ENCODE measurements at regions not wholly inside any gene's neighbourhood (a gene's known extent, or its start where the extent isn't known, plus 50 kb on each side); places are given as distances from the start of the nearest gene placed in this dataset.
"Not testable (repeated sequence)": the region's sequence is repeated elsewhere in the genome, so short reads cannot be mapped to it uniquely, and the experiment has no call there.

GRCh38 chr2:66264354-66264753, 170.6 kb upstream of the MEIS1 start:
- no peak for DNase-seq
- no peaks in the 10 kb centered on the region for H3K4me1 ChIP-seq
- no peaks in the 10 kb centered on the region for H3K9me3 ChIP-seq
- H3K4me3 ChIP-seq = no peak overlapping the region
- no peak overlapping the region for H3K27ac ChIP-seq
- H3K36me3 ChIP-seq = no peaks in the 10 kb centered on the region
- TF ChIP-seq CTCF (IDR thresholded peaks at IDR 0.05) (no peak), POLR2A (IDR thresholded peaks at IDR 0.05) (no peak)
- H3K27me3 ChIP-seq = no peaks in the 10 kb centered on the region

- no peak for DNase-seq
- no peak for TF ChIP-seq POLR2A (IDR thresholded peaks at IDR 0.05)
- TF ChIP-seq CTCF (IDR thresholded peaks at IDR 0.05) = no peak
- no peaks in the 10 kb centered on the region for H3K9me3 ChIP-seq
- no peak overlapping the region for H3K4me3 ChIP-seq
- H3K4me1 ChIP-seq = no peaks in the 10 kb centered on the region
- no peaks in the 10 kb centered on the region for H3K36me3 ChIP-seq
- H3K27me3 ChIP-seq = no peaks in the 10 kb centered on the region
- no peak overlapping the region for H3K27ac ChIP-seq
Measured at GRCh38 chr2:66255867-66256266, 179.1 kb upstream of the MEIS1 start.

GRCh38 chr2:66255136-66255535, 179.8 kb upstream of the MEIS1 start:
- no peak for DNase-seq
- no peak overlapping the region for H3K4me3 ChIP-seq
- H3K27me3 ChIP-seq = no peaks in the 10 kb centered on the region
- no peaks in the 10 kb centered on the region for H3K36me3 ChIP-seq
- TF ChIP-seq POLR2A (IDR thresholded peaks at IDR 0.05) (no peak), CTCF (IDR thresholded peaks at IDR 0.05) (no peak)
- H3K4me1 ChIP-seq = no peaks in the 10 kb centered on the region
- H3K9me3 ChIP-seq = no peaks in the 10 kb centered on the region
- no peak overlapping the region for H3K27ac ChIP-seq

GRCh38 chr2:66253066-66253465, 181.9 kb upstream of the MEIS1 start:
- TF ChIP-seq CTCF (IDR thresholded peaks at IDR 0.05) = no peak
- TF ChIP-seq POLR2A (IDR thresholded peaks at IDR 0.05) = no peak
- no peaks in the 10 kb centered on the region for H3K27me3 ChIP-seq
- no peak for DNase-seq
- H3K4me1 ChIP-seq = no peaks in the 10 kb centered on the region
- no peak overlapping the region for H3K4me3 ChIP-seq
- H3K36me3 ChIP-seq = no peaks in the 10 kb centered on the region
- no peaks in the 10 kb centered on the region for H3K9me3 ChIP-seq
- no peak overlapping the region for H3K27ac ChIP-seq

- no peaks in the 10 kb centered on the region for H3K9me3 ChIP-seq
- DNase-seq = no peak
- no peaks in the 10 kb centered on the region for H3K27me3 ChIP-seq
- H3K36me3 ChIP-seq = no peaks in the 10 kb centered on the region
- H3K4me3 ChIP-seq = no peak overlapping the region
- TF ChIP-seq POLR2A (IDR thresholded peaks at IDR 0.05) (no peak), CTCF (IDR thresholded peaks at IDR 0.05) (no peak)
- no peak overlapping the region for H3K27ac ChIP-seq
- H3K4me1 ChIP-seq = no peaks in the 10 kb centered on the region
Measured at GRCh38 chr2:66252109-66252508, 182.8 kb upstream of the MEIS1 start.

GRCh38 chr2:66251573-66251972, 183.4 kb upstream of the MEIS1 start:
- Histone ChIP-seq H3K27ac (no peak overlapping the region), H3K4me3 (no peak overlapping the region), H3K4me1 (no peaks in the 10 kb centered on the region), H3K9me3 (no peaks in the 10 kb centered on the region), H3K36me3 (no peaks in the 10 kb centered on the region), H3K27me3 (no peaks in the 10 kb centered on the region)
- TF ChIP-seq POLR2A (IDR thresholded peaks at IDR 0.05) (no peak), CTCF (IDR thresholded peaks at IDR 0.05) (no peak)
- DNase-seq = no peak

GRCh38 chr2:66249089-66249488, 185.8 kb upstream of the MEIS1 start:
- not testable (repeated sequence) for H3K36me3 ChIP-seq, H3K4me3 ChIP-seq, H3K27me3 ChIP-seq, DNase-seq, H3K4me1 ChIP-seq, H3K9me3 ChIP-seq, H3K27ac ChIP-seq

GRCh38 chr2:66243809-66244208, 191.1 kb upstream of the MEIS1 start:
- not testable (repeated sequence) for H3K36me3 ChIP-seq, H3K27ac ChIP-seq, DNase-seq, H3K9me3 ChIP-seq, H3K27me3 ChIP-seq, H3K4me1 ChIP-seq, H3K4me3 ChIP-seq

GRCh38 chr2:66242888-66243287, 192.0 kb upstream of the MEIS1 start:
- H3K27me3 ChIP-seq, H3K4me1 ChIP-seq, DNase-seq, H3K4me3 ChIP-seq, H3K36me3 ChIP-seq, H3K9me3 ChIP-seq, H3K27ac ChIP-seq: not testable (repeated sequence)

Data from Peyer's patch (tissue), 4 donors.